ENCODE measurements at regions not wholly inside any gene's neighbourhood (a gene's known extent, or its start where the extent isn't known, plus 50 kb on each side); places are given as distances from the start of the nearest gene placed in this dataset.
"Not testable (repeated sequence)": the region's sequence is repeated elsewhere in the genome, so short reads cannot be mapped to it uniquely, and the experiment has no call there.

DNA sequence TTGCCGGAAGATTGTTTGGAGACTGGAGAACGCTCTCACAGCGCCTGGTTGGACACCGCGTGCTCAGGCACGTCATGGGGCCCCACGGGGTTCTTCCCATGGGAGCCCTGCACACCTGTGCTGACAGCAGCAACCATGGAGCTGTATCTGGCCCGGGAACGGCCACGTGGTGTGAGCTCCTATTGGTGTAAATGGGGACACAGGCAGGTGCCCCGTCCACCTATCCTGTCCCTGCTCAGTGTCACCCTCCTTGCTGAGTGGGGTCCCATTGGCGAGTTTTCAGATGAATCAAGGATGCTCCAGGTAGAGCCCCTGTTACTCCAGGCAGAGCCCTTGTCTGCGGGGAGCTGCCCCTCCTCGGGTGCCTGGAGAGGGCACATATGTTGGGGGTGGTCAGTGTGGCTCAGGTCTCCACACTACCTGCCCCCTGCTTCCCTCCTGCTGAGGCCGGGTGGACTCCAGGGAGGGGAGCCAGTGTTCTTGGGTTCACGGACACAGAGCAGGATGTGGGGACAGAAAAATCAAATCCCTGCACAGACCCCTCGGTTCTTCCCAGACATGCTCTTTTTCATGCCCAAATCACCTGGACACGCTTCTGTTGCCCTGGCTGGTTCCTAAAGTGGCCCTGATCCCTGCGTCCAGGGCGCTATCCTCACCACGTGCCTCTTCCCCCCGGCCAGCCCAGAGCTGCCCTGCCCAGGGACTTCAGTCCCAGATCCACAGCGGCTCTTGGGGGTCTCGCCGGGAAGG is 250.1 kb downstream of the ADGRD1 start:
- no peak overlapping the region for H3K9ac ChIP-seq (ENCODE audit: insufficient read depth in 1 of 2, low read length in 2 of 2)
- TF ChIP-seq, protein P1, sequence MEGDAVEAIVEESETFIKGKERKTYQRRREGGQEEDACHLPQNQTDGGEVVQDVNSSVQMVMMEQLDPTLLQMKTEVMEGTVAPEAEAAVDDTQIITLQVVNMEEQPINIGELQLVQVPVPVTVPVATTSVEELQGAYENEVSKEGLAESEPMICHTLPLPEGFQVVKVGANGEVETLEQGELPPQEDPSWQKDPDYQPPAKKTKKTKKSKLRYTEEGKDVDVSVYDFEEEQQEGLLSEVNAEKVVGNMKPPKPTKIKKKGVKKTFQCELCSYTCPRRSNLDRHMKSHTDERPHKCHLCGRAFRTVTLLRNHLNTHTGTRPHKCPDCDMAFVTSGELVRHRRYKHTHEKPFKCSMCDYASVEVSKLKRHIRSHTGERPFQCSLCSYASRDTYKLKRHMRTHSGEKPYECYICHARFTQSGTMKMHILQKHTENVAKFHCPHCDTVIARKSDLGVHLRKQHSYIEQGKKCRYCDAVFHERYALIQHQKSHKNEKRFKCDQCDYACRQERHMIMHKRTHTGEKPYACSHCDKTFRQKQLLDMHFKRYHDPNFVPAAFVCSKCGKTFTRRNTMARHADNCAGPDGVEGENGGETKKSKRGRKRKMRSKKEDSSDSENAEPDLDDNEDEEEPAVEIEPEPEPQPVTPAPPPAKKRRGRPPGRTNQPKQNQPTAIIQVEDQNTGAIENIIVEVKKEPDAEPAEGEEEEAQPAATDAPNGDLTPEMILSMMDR (IDR thresholded peaks at IDR 0.05; ENCODE audit: control extremely low read depth, extremely low read depth), result no peak
- peaks cover 0 to 2% (median 0%) of the 10 kb centered on the region in 3 donors for H3K27me3 ChIP-seq (ENCODE audit: control insufficient read depth in 3 of 3, insufficient read depth in 3 of 3, low read length in 2 of 3)
- no peaks in the 10 kb centered on the region for H3K9me3 ChIP-seq (ENCODE audit: control insufficient read depth in 4 of 4, insufficient read depth in 3 of 4, low read length in 3 of 4)
- 92 to 93% methylated on average over 25 of the region's 25 CpGs for WGBS, 2 donors
- no peaks in the 10 kb centered on the region for H3K4me1 ChIP-seq (ENCODE audit: control insufficient read depth in 5 of 5, insufficient read depth in 5 of 5, low read length in 5 of 5)
- no peak for DNase-seq
- no peak overlapping the region for H3K27ac ChIP-seq (ENCODE audit: low read depth in 1 of 2, low read length in 1 of 2)
- no peaks in the 10 kb centered on the region for H3K36me3 ChIP-seq (ENCODE audit: control insufficient read depth in 4 of 4, insufficient read depth in 4 of 4, low read length in 4 of 4)
- no peak overlapping the region for H3K4me3 ChIP-seq
- ATAC-seq (ENCODE audit: insufficient read depth, low FRiP score), result no peak

DNA sequence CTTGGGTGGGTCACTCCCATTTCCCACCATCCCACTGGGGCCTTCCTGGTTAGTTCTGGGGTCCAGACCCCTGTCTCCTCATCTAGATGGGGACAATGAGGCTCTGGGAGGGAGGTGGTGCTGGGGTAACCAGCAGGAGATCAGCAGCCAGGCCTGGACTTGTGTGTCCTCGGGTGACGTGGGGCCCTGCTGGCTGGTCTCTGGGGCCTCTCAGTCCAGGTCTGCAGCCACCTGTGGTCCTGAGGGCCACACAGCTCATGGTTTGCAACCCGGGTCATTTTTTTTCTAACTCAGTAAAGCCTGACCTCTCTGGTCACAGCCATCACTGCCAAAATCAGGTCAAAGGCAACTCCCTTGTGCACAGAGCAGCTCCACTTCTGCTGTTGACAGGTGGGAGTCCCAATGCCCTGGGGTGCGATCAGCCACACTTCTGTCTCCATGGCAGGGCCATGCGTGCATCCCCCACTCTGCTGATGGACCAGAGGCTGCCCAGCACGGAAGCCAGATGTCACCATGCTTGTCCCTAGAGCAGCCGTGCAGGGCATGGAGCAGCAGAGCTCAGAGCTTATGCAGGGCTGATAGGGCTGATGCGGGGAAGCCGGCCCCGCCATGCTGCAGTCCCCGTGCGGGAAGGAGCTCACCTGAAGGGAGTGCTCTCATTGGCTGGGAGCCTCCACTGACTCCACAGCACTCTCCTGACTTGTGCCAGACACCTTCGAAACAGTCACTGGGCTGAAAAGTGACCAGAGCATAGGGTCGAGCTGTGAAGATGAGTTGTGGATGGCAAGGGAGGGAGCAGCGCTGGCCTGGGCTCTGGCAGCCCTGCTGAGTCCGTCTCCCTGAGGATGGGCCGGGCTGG is 250.9 kb downstream of the ADGRD1 start:
- Histone ChIP-seq H3K9me3 (ENCODE audit: control insufficient read depth in 4 of 4, insufficient read depth in 3 of 4, low read length in 3 of 4) (no peaks in the 10 kb centered on the region), H3K4me1 (ENCODE audit: control insufficient read depth in 5 of 5, insufficient read depth in 5 of 5, low read length in 5 of 5) (no peaks in the 10 kb centered on the region), H3K36me3 (ENCODE audit: control insufficient read depth in 4 of 4, insufficient read depth in 4 of 4, low read length in 4 of 4) (no peaks in the 10 kb centered on the region), H3K4me3 (no peak overlapping the region), H3K27ac (ENCODE audit: low read depth in 1 of 2, low read length in 1 of 2) (no peak overlapping the region), H3K27me3 (ENCODE audit: control insufficient read depth in 3 of 3, insufficient read depth in 3 of 3, low read length in 2 of 3) (peaks cover 0 to 2% (median 2%) of the 10 kb centered on the region in 3 donors), H3K9ac (ENCODE audit: insufficient read depth in 1 of 2, low read length in 2 of 2) (no peak overlapping the region)
- no peak for DNase-seq
- ATAC-seq (ENCODE audit: insufficient read depth, low FRiP score), result no peak
- WGBS, 2 donors, result 83 to 90% methylated on average over 17 of the region's 17 CpGs
- TF ChIP-seq, protein P1 (IDR thresholded peaks at IDR 0.05; ENCODE audit: control extremely low read depth, extremely low read depth), result no peak

DNA sequence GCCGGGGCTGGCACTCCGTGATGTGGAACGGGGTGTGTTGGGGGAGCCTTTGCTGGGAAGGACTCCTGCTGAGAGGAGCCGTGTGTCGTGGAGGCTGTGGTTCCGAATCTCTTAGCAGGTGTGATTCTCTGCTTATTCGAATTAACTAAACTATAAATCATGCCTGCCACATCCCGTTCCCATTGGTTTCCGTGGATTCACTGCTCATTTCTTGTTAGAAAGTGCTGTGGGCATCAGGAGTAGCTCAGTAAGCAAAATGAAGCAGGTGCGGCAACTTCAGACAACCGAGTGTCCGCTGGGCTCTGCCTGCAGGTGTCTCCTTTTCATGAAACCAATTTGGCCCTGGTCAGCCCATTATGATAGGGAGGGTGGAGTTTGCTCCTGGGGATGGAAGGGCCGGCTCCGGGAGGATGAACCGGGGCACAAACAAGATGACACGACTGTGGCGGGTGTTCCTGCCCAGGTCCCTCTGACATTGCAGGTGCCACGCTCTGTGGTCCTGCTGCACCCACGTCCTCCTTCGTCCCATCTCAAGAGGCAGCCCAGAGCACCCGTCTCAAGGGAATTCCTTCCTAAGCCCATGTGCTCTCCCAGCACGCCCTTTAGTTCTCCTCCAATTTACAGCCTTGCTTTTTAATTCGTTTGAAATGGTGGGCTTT is 251.7 kb downstream of the ADGRD1 start:
- WGBS, 2 donors, result 87 to 92% methylated on average over 21 to 22 of the region's 23 CpGs
- DNase-seq, result not testable (repeated sequence)

DNA sequence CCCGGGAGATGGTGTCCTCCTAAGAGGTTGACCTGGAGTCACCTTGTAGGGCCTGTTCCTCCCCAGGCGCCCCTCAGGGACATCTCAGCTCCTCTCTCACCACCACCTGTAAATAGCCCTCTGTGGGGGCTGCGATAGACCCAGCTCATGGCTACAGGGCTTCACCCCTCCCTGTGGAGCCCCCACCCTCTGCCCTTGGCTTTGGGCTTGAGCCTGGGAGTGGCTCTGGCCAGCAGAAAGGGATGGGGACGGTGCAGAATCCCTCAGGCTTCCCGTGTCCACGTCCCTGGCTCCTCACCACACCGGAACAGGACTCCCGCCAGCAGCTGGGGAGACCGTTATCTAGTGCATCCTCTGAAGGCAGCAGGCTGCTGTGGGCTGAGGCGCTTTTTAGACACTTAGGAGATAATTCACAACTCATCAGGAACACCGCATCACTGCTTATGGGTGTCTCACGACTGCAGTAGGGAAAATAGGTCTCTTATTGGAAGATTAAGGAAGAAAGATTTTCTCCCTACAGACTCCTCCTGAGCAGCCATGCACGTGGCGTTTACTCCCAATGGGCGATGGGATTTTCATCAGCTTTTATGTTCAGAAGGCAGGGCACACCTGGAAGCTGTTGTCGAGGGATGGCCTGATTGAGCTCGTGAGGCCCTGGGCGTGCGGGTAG is 253.1 kb downstream of the ADGRD1 start:
- not testable (repeated sequence) for H3K9me3 ChIP-seq (ENCODE audit: control insufficient read depth in 4 of 4, insufficient read depth in 3 of 4, low read length in 3 of 4); H3K4me3 ChIP-seq; DNase-seq; ATAC-seq (ENCODE audit: insufficient read depth, low FRiP score); H3K9ac ChIP-seq (ENCODE audit: insufficient read depth in 1 of 2, low read length in 2 of 2); H3K36me3 ChIP-seq (ENCODE audit: control insufficient read depth in 4 of 4, insufficient read depth in 4 of 4, low read length in 4 of 4); H3K27me3 ChIP-seq (ENCODE audit: control insufficient read depth in 3 of 3, insufficient read depth in 3 of 3, low read length in 2 of 3); H3K4me1 ChIP-seq (ENCODE audit: control insufficient read depth in 5 of 5, insufficient read depth in 5 of 5, low read length in 5 of 5); H3K27ac ChIP-seq (ENCODE audit: low read depth in 1 of 2, low read length in 1 of 2)
- 84 to 87% methylated on average over 12 to 16 of the region's 19 CpGs for WGBS, 2 donors

More for the DNA sequence above, 251.7 kb downstream of the ADGRD1 start:
- H3K27ac ChIP-seq (ENCODE audit: low read depth in 1 of 2, low read length in 1 of 2); H3K4me3 ChIP-seq; H3K9me3 ChIP-seq (ENCODE audit: control insufficient read depth in 4 of 4, insufficient read depth in 3 of 4, low read length in 3 of 4); ATAC-seq (ENCODE audit: insufficient read depth, low FRiP score); H3K9ac ChIP-seq (ENCODE audit: insufficient read depth in 1 of 2, low read length in 2 of 2); H3K4me1 ChIP-seq (ENCODE audit: control insufficient read depth in 5 of 5, insufficient read depth in 5 of 5, low read length in 5 of 5); H3K36me3 ChIP-seq (ENCODE audit: control insufficient read depth in 4 of 4, insufficient read depth in 4 of 4, low read length in 4 of 4); H3K27me3 ChIP-seq (ENCODE audit: control insufficient read depth in 3 of 3, insufficient read depth in 3 of 3, low read length in 2 of 3): not testable (repeated sequence)

DNA sequence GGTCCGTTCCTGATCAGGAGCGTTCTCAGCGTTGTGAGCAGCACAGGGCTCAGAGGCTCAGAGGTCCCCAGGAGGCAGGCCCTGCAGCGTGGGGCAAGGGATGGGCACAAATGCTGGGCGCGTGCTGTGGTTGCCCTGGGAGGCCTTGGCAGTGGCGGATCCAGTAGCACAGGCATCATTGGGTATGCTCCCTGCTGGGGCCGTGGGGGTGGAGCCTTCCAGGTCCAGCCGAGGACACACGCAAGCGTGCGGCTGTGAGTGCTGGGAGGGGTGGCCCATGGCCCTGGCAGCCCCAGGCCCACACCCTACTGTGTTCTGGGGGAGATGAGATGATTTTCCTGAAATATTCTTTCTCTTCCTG is 253.6 kb downstream of the ADGRD1 start:
- H3K4me3 ChIP-seq; ATAC-seq (ENCODE audit: insufficient read depth, low FRiP score); H3K27me3 ChIP-seq (ENCODE audit: control insufficient read depth in 3 of 3, insufficient read depth in 3 of 3, low read length in 2 of 3); DNase-seq; H3K27ac ChIP-seq (ENCODE audit: low read depth in 1 of 2, low read length in 1 of 2); H3K9me3 ChIP-seq (ENCODE audit: control insufficient read depth in 4 of 4, insufficient read depth in 3 of 4, low read length in 3 of 4); H3K36me3 ChIP-seq (ENCODE audit: control insufficient read depth in 4 of 4, insufficient read depth in 4 of 4, low read length in 4 of 4); H3K4me1 ChIP-seq (ENCODE audit: control insufficient read depth in 5 of 5, insufficient read depth in 5 of 5, low read length in 5 of 5); H3K9ac ChIP-seq (ENCODE audit: insufficient read depth in 1 of 2, low read length in 2 of 2): not testable (repeated sequence)
- 84 to 89% methylated on average over 11 to 12 of the region's 12 CpGs for WGBS, 2 donors

DNA sequence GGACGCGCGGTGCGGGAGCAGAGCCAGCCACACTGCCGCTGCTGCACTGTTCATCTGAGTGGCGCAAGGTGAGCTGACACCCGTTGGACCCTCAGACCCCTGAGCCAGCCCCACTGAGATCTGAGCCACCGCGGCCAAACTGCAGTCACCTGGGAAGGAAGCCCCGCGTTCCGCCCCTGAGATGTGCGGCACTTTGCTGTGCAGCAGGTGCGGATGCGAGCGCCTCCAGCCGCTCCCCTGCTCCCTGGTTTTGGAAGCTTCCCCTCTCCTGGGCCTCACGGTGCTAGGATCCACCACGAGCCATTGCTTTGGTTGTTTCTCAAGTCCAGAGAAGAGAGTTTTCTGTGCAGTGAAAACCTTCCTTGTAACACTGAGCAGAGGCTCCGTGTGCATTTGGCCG is 254.1 kb downstream of the ADGRD1 start:
- H3K36me3 ChIP-seq (ENCODE audit: control insufficient read depth in 4 of 4, insufficient read depth in 4 of 4, low read length in 4 of 4); ATAC-seq (ENCODE audit: insufficient read depth, low FRiP score); H3K4me3 ChIP-seq; DNase-seq; H3K27ac ChIP-seq (ENCODE audit: low read depth in 1 of 2, low read length in 1 of 2); H3K4me1 ChIP-seq (ENCODE audit: control insufficient read depth in 5 of 5, insufficient read depth in 5 of 5, low read length in 5 of 5); H3K9ac ChIP-seq (ENCODE audit: insufficient read depth in 1 of 2, low read length in 2 of 2); H3K9me3 ChIP-seq (ENCODE audit: control insufficient read depth in 4 of 4, insufficient read depth in 3 of 4, low read length in 3 of 4); H3K27me3 ChIP-seq (ENCODE audit: control insufficient read depth in 3 of 3, insufficient read depth in 3 of 3, low read length in 2 of 3): not testable (repeated sequence)
- 81 to 90% methylated on average over 12 to 13 of the region's 21 CpGs for WGBS, 2 donors
